ENCODE measurements at regions not wholly inside any gene's neighbourhood (a gene's known extent, or its start where the extent isn't known, plus 50 kb on each side); places are given as distances from the start of the nearest gene placed in this dataset.

DNA sequence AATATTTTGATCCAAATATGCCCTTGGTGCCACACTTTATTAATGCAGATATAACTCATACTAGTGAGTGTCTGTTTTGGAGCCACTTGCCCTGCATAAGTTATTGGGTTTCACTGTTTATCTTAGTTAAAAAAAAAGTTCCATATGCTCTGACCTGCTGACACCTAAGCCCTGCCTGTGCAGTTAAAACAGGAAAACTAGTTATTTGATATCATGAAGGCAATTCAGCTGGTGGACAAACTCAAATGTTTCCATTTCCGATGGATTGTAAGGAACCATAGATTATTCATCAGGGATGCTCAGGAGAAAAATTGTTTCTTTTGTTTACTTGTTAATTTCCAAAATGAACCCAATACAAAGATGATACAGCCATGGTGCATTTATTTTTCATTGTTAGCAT, 68.3 kb downstream of the NR2F2 start:
- no peak for TF ChIP-seq CTCF (IDR thresholded peaks at IDR 0.05 in 4 of 5, conservative IDR thresholded peaks at IDR 0.05 in 1 of 5)
- no peak for TF ChIP-seq POLR2A (IDR thresholded peaks at IDR 0.05)

All from gastrocnemius medialis (tissue), 4 donors.